ENCODE measurements at regions not wholly inside any gene's neighbourhood (a gene's known extent, or its start where the extent isn't known, plus 50 kb on each side); places are given as distances from the start of the nearest gene placed in this dataset.

DNA sequence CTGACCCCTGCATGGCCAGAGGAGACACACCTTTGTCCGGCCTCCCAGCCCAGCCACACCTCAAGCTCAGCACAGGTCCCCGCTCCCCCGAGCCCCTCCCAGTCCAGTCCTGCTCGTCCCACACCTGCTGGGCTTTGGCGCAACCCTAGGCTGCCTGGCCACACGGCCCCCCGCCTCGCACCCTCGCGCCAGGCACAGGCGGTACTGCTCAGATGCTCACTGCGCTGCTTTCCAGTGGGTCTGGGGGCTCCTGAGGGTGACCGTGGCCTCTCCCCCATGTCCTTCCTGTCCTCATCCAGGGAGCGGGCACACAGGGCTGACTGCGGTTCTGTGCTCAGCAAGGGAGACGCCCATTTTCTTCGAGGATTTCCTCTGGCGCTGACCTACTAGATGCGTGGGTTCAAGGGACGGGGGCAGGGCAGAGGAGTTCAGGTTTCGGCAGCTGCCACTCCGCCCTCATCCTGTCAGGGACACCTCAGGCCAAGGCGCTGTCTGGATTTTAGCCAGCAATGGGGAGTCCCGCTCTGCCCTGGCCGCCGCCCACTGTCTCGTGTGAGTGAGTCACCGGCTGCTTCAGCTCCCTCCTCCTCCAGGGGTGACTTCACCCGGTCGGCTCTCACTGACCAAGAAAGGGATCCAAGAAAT lies 118.0 kb upstream of the ZNF469 start (continued):
- TF ChIP-seq HNRNPLL (IDR thresholded peaks at IDR 0.05; ENCODE audit: low read depth, low read length, poor library complexity, severe bottlenecking) (no peak), TCF3 (CRISPR knock-in tag; IDR thresholded peaks at IDR 0.05) (no peak), CCAR2 (IDR thresholded peaks at IDR 0.05; ENCODE audit: low read depth, low read length) (no peak), ATF1 (CRISPR knock-in tag; IDR thresholded peaks at IDR 0.05) (no peak), ATF1 (tag; IDR thresholded peaks at IDR 0.05) (peak; percentile 48), ADNP (tag; IDR thresholded peaks at IDR 0.05) (no peak), ESRRA (IDR thresholded peaks at IDR 0.05; ENCODE audit: borderline replicate concordance, low read depth) (peak; percentile 52; the same call in 1 of the 2 replicates), CEBPB (tag; IDR thresholded peaks at IDR 0.05) (no peak), NONO (IDR thresholded peaks at IDR 0.05; ENCODE audit: low read depth in 2 of 2, low read length in 1 of 2) (no peak), TRIM24 (IDR thresholded peaks at IDR 0.05) (peak; percentile 27 to 31; a peak in 2 of 4 replicates), ZBTB8A (IDR thresholded peaks at IDR 0.05; ENCODE audit: partially characterized antibody) (no peak), FOXP1 (CRISPR knock-in tag; IDR thresholded peaks at IDR 0.05) (no peak), KLF1 (tag; IDR thresholded peaks at IDR 0.05) (peak; percentile 88), CREM (IDR thresholded peaks at IDR 0.05; ENCODE audit: low read depth) (peak; percentile 40; the same call in 1 of the 2 replicates), CBX8 (IDR thresholded peaks at IDR 0.05; ENCODE audit: borderline replicate concordance, extremely low read depth, low read depth, low read length, poor library complexity, severe bottlenecking) (no peak), NFRKB (IDR thresholded peaks at IDR 0.05; ENCODE audit: low read depth) (peak; percentile 55; the same call in 1 of the 2 replicates), BRD4 (IDR thresholded peaks at IDR 0.05) (no peak), FOXA3 (CRISPR knock-in tag; conservative IDR thresholded peaks at IDR 0.05 in 1 of 2, IDR thresholded peaks at IDR 0.05 in 1 of 2) (no peak), HSF4 (CRISPR knock-in tag; IDR thresholded peaks at IDR 0.05; ENCODE audit: borderline replicate concordance) (no peak)
- TF ChIP-seq, protein P1, sequence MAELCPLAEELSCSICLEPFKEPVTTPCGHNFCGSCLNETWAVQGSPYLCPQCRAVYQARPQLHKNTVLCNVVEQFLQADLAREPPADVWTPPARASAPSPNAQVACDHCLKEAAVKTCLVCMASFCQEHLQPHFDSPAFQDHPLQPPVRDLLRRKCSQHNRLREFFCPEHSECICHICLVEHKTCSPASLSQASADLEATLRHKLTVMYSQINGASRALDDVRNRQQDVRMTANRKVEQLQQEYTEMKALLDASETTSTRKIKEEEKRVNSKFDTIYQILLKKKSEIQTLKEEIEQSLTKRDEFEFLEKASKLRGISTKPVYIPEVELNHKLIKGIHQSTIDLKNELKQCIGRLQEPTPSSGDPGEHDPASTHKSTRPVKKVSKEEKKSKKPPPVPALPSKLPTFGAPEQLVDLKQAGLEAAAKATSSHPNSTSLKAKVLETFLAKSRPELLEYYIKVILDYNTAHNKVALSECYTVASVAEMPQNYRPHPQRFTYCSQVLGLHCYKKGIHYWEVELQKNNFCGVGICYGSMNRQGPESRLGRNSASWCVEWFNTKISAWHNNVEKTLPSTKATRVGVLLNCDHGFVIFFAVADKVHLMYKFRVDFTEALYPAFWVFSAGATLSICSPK (IDR thresholded peaks at IDR 0.05; ENCODE audit: borderline replicate concordance), result no peak
- TF ChIP-seq, protein P2, sequence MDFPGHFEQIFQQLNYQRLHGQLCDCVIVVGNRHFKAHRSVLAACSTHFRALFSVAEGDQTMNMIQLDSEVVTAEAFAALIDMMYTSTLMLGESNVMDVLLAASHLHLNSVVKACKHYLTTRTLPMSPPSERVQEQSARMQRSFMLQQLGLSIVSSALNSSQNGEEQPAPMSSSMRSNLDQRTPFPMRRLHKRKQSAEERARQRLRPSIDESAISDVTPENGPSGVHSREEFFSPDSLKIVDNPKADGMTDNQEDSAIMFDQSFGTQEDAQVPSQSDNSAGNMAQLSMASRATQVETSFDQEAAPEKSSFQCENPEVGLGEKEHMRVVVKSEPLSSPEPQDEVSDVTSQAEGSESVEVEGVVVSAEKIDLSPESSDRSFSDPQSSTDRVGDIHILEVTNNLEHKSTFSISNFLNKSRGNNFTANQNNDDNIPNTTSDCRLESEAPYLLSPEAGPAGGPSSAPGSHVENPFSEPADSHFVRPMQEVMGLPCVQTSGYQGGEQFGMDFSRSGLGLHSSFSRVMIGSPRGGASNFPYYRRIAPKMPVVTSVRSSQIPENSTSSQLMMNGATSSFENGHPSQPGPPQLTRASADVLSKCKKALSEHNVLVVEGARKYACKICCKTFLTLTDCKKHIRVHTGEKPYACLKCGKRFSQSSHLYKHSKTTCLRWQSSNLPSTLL (IDR thresholded peaks at IDR 0.05), result no peak
- TF ChIP-seq, protein P3, sequence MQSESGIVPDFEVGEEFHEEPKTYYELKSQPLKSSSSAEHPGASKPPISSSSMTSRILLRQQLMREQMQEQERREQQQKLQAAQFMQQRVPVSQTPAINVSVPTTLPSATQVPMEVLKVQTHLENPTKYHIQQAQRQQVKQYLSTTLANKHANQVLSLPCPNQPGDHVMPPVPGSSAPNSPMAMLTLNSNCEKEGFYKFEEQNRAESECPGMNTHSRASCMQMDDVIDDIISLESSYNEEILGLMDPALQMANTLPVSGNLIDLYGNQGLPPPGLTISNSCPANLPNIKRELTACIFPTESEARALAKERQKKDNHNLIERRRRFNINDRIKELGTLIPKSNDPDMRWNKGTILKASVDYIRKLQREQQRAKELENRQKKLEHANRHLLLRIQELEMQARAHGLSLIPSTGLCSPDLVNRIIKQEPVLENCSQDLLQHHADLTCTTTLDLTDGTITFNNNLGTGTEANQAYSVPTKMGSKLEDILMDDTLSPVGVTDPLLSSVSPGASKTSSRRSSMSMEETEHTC (IDR thresholded peaks at IDR 0.05), result peak; percentile 98
- TF ChIP-seq, protein P4, sequence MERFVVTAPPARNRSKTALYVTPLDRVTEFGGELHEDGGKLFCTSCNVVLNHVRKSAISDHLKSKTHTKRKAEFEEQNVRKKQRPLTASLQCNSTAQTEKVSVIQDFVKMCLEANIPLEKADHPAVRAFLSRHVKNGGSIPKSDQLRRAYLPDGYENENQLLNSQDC (CRISPR knock-in tag; IDR thresholded peaks at IDR 0.05), result no peak
- TF ChIP-seq, protein P5, sequence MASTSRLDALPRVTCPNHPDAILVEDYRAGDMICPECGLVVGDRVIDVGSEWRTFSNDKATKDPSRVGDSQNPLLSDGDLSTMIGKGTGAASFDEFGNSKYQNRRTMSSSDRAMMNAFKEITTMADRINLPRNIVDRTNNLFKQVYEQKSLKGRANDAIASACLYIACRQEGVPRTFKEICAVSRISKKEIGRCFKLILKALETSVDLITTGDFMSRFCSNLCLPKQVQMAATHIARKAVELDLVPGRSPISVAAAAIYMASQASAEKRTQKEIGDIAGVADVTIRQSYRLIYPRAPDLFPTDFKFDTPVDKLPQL (IDR thresholded peaks at IDR 0.05; ENCODE audit: extremely low read depth, insufficient read length), result no peak

All from K562 (cell line).